GM12878 (cell line): ENCODE measurements at regions not wholly inside any gene's neighbourhood (a gene's known extent, or its start where the extent isn't known, plus 50 kb on each side); places are given as distances from the start of the nearest gene placed in this dataset.

Experiments used
- ATAC-seq: fragments of 200-7000 bp; cut with Tn5 transposase; 3 replicates; pipeline ENCODE4 v1.9.1; 2020; ENCODE audit warnings: mild to moderate bottlenecking, moderate library complexity
- BruUV-seq: library from RNA; stranded (reverse); fragments of 400-500 nt; replicated peaks from 2 replicates; lab custom pipeline; 2021; lab: Mats Ljungman, UMichigan
- CTCF ChIA-PET: fragments of 300-600 bp; sonication (Branson Sonifier 250); formaldehyde crosslinking; extraction: SDS; loops from one replicate; lab custom pipeline; 2021; ENCODE audit warnings: inconsistent platforms; lab: Yijun Ruan, JAX
- POLR2A ChIA-PET: fragments of 350-600 bp; formaldehyde crosslinking; extraction: SDS; loops from one replicate; lab custom pipeline; 2021; ENCODE audit warnings: inconsistent platforms; lab: Charles Lee
- RAD21 ChIA-PET: fragments of 300-600 bp; sonication (Branson Sonifier 250); formaldehyde crosslinking; loops from one replicate; lab custom pipeline; 2023; ENCODE audit warnings: antibody characterized with exemption; ENCODE audit not compliant: unreplicated experiment; lab: Charles Lee
- SMC1A ChIA-PET: fragments of 300-600 bp; sonication (Branson Sonifier 250); formaldehyde crosslinking; loops from one replicate; lab custom pipeline; 2023; ENCODE audit not compliant: unreplicated experiment, uncharacterized antibody; lab: Charles Lee
- DNase-seq: peaks from one replicate; pipeline ENCODE4 v3.0.0-alpha.2; 2011; ENCODE audit warnings: low read depth, low spot score
- FAIRE-seq: peaks from 3 replicates; lab custom pipeline; 2011; peaks lifted over from hg19 to GRCh38; lab: Jason Lieb, UNC
- H2AFZ ChIP-seq: 2 replicates; pipeline ENCODE4 v1.6.0; 2011; ENCODE audit warnings: low read depth, low read length, control low read depth; ENCODE audit not compliant: control insufficient read depth
- H3K27ac ChIP-seq: 2 replicates; pipeline ENCODE4 v1.5.1; 2011; ENCODE audit warnings: control low read depth; ENCODE audit not compliant: control insufficient read depth, insufficient read depth
- H3K27me3 ChIP-seq, 2 experiments: replicated peaks in 1 of 2; 2 replicates each; pipeline versions ENCODE4 v1.6.0 to v1.6.1; 2011; ENCODE audit warnings: low read length in 1 of 2; ENCODE audit not compliant: control insufficient read depth in 2 of 2, insufficient read depth in 2 of 2
- H3K36me3 ChIP-seq, 2 experiments: 2 replicates each; pipeline ENCODE4 v1.5.1; 2011; ENCODE audit warnings: low read length in 1 of 2; ENCODE audit not compliant: control insufficient read depth in 2 of 2, insufficient read depth in 2 of 2
- H3K4me1 ChIP-seq: 2 replicates; pipeline ENCODE4 v1.6.1; 2011; ENCODE audit warnings: mild to moderate bottlenecking, low read length, moderate library complexity, mixed read lengths; ENCODE audit not compliant: control insufficient read depth, insufficient read depth
- H3K4me2 ChIP-seq: 2 replicates; pipeline ENCODE4 v1.6.0; 2011; ENCODE audit warnings: control low read depth; ENCODE audit not compliant: control insufficient read depth, insufficient read depth
- H3K4me3 ChIP-seq: fragments of 200-600 bp; sonication (generic); 2 replicates; pipeline ENCODE4 v1.5.1; 2016
- H3K79me2 ChIP-seq: 2 replicates; pipeline ENCODE4 v1.6.0; 2011; ENCODE audit warnings: low read length; ENCODE audit not compliant: control insufficient read depth, insufficient read depth
- H3K9ac ChIP-seq: 2 replicates; pipeline ENCODE4 v1.8.0; 2011; ENCODE audit warnings: low read length, control low read depth, mixed read lengths; ENCODE audit not compliant: control insufficient read depth, insufficient read depth
- H3K9me3 ChIP-seq: replicated peaks from 3 replicates; pipeline ENCODE4 v1.5.1; 2011; ENCODE audit warnings: mild to moderate bottlenecking, low read length; ENCODE audit not compliant: control insufficient read depth, insufficient read depth
- H4K20me1 ChIP-seq: 2 replicates; pipeline ENCODE4 v1.6.0; 2011; ENCODE audit not compliant: control insufficient read depth, insufficient read depth
- FOS ChIP-seq: IDR thresholded peaks from 3 replicates; pipeline ENCODE4 v1.6.1; 2011; ENCODE audit warnings: borderline replicate concordance; ENCODE audit not compliant: insufficient read length; ENCODE audit errors: extremely low read depth
- GABPA ChIP-seq: IDR thresholded peaks from 2 replicates; pipeline ENCODE4 v1.6.1; 2014; ENCODE audit warnings: antibody characterized with exemption, low read depth, mild to moderate bottlenecking, inconsistent platforms
- GATAD2B ChIP-seq: fragments of 450-650 bp; conservative IDR thresholded peaks from 2 replicates; pipeline ENCODE4 v1.6.1; 2017; ENCODE audit warnings: low read depth, mild to moderate bottlenecking, moderate library complexity
- IKZF1 ChIP-seq: fragments of 450-650 bp; conservative IDR thresholded peaks from 2 replicates; pipeline ENCODE4 v1.6.1; 2017; ENCODE audit warnings: antibody characterized with exemption, mild to moderate bottlenecking
- JUND ChIP-seq: IDR thresholded peaks from 2 replicates; pipeline ENCODE4 v1.6.1; 2012; ENCODE audit warnings: low read depth, mild to moderate bottlenecking, low read length, improper control_type of control experiment, moderate library complexity
- SIX5 ChIP-seq: IDR thresholded peaks from 2 replicates; pipeline ENCODE4 v1.6.1; 2011; ENCODE audit warnings: mild to moderate bottlenecking, low read depth, low read length, moderate library complexity; ENCODE audit not compliant: severe bottlenecking
- ZNF274 ChIP-seq: IDR thresholded peaks from one replicate; pipeline ENCODE4 v1.8.0; 2011; ENCODE audit not compliant: insufficient read length, insufficient read depth
- WGBS: methylation state at CpG from one replicate; pipeline ENCODE4 v1.1.6; 2016; ENCODE audit warnings: low lambda C conversion rate; ENCODE audit not compliant: insufficient replicate concordance, insufficient coverage; ENCODE audit errors: missing lambda C conversion rate; 5-methylcytosine and 5-hydroxymethylcytosine counted together
- in situ Hi-C: fragments of 300-500 bp; cut with MboI; formaldehyde crosslinking; loops from 9 replicates; pipeline ENCODE4 v1.14.3; 2018; ENCODE audit warnings: mixed read lengths
- intact Hi-C: fragments of 100-400 bp; cut with micrococcal nuclease; formaldehyde crosslinking; loops from one replicate; pipeline ENCODE4 v1.14.2; 2022; ENCODE audit not compliant: unreplicated experiment
- TF ChIP-seq, protein P1 (sequence below): IDR thresholded peaks from 2 replicates; pipeline ENCODE4 v1.6.1; 2011; ENCODE audit warnings: mild to moderate bottlenecking, low read depth, low read length, moderate library complexity; ENCODE audit not compliant: insufficient replicate concordance
- TF ChIP-seq, protein P2 (sequence below): fragments of 450-650 bp; formaldehyde crosslinking; IDR thresholded peaks from 2 replicates; pipeline ENCODE4 v1.5.0; 2022; ENCODE audit warnings: mild to moderate bottlenecking, missing genetic modification characterization
- TF ChIP-seq, protein P3 (sequence below): fragments of 450-650 bp; IDR thresholded peaks from 2 replicates; pipeline ENCODE4 v1.6.1; 2017; ENCODE audit warnings: low read depth, mild to moderate bottlenecking, moderate library complexity

DNA sequence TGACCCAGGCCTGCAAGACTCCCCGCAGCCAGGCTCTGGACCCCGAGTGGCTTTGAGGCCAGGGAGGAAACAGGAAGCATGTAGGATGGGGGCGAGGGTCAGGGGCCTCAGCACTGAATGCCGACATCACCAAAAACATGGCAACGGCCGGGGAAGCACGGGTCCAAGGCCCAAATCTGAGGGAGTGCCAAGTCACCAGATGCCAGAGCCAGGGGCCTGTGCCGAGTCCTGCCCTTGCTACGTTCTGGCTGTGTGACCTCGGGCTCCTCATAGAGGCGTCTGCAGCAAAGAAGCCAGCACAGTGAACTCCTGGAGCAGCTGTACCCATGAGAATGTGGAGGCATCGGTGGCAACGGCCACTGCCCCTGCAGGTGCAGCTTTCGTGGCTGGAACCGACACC lies 420.7 kb downstream of the CTTN start:
- no TSS peak for BruUV-seq
- POLR2A ChIA-PET: no interaction called here
- intact Hi-C loops: no loop called here
- Histone ChIP-seq H3K79me2 (no peaks in the 10 kb centered on the region), H2AFZ (no peak overlapping the region), H3K9ac (no peak overlapping the region), H3K27ac (no peak overlapping the region), H3K36me3 (no peaks in the 10 kb centered on the region), H3K4me2 (no peak overlapping the region), H3K4me3 (no peak overlapping the region), H3K27me3 (no peaks in the 10 kb centered on the region), H4K20me1 (no peaks in the 10 kb centered on the region)
- CTCF ChIA-PET: no interaction called here
- FAIRE-seq (no peak), DNase-seq (no peak)
- SMC1A ChIA-PET: no interaction called here
- in situ Hi-C loops: no loop called here
- WGBS: 19% methylated on average over 15 of the region's 15 CpGs
- RAD21 ChIA-PET: no interaction called here
- TF ChIP-seq, protein P1, sequence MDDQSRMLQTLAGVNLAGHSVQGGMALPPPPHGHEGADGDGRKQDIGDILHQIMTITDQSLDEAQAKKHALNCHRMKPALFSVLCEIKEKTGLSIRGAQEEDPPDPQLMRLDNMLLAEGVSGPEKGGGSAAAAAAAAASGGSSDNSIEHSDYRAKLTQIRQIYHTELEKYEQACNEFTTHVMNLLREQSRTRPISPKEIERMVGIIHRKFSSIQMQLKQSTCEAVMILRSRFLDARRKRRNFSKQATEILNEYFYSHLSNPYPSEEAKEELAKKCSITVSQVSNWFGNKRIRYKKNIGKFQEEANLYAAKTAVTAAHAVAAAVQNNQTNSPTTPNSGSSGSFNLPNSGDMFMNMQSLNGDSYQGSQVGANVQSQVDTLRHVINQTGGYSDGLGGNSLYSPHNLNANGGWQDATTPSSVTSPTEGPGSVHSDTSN: no peak
- TF ChIP-seq, all 136 proteins: peak for 0
- H3K4me1 ChIP-seq: no peaks in the 10 kb centered on the region
- ATAC-seq: no peak
- no peaks in the 10 kb centered on the region for H3K9me3 ChIP-seq

DNA sequence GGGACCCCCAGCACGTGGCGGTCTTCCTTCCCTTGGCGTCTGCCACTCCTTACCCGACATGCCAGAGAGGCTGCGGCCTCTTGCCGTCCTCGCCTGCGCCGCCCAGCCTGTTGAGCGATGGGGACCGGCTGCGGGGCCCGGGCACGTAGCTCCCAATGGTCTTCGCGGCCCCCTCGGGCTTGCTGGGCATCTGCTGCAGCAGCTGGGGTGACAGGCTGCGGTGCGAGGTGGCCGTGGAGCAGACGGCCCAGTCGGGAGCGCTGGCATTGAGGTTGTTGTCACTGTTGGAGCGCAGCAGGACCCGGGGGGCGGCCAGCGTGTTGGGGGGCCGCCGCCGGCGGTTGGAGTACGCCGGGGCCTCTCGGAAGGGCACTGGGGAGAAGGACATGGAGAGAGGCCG lies 422.0 kb downstream of the CTTN start:
- H3K4me1 ChIP-seq: no peaks in the 10 kb centered on the region
- no peak overlapping the region for H3K4me3 ChIP-seq
- FAIRE-seq: no peak
- no peaks in the 10 kb centered on the region for H3K27me3 ChIP-seq
- no peaks in the 10 kb centered on the region for H4K20me1 ChIP-seq
- H3K36me3 ChIP-seq: no peaks in the 10 kb centered on the region
- intact Hi-C loops: no loop called here
- H3K4me2 ChIP-seq: no peak overlapping the region
- no peaks in the 10 kb centered on the region for H3K79me2 ChIP-seq
- BruUV-seq: no TSS peak
- SMC1A ChIA-PET: interaction anchor here (0.6 kb wide), 1 partner anchor 668 kb away, joined by 3 read pairs; no protein-coding TSS in a partner anchor
- in situ Hi-C loops: no loop called here
- CTCF ChIA-PET: no interaction called here
- no peak overlapping the region for H2AFZ ChIP-seq
- H3K9ac ChIP-seq: no peak overlapping the region
- POLR2A ChIA-PET: no interaction called here
- no peak for DNase-seq
- no peak for ATAC-seq
- no peak overlapping the region for H3K27ac ChIP-seq
- no peaks in the 10 kb centered on the region for H3K9me3 ChIP-seq
- 52% methylated on average over 35 of the region's 35 CpGs for WGBS
- RAD21 ChIA-PET: no interaction called here
- TF ChIP-seq GATAD2B: no peak
- no peak for TF ChIP-seq JUND
- no peak for TF ChIP-seq GABPA
- no peak for TF ChIP-seq IKZF1
- TF ChIP-seq SIX5: no peak
- TF ChIP-seq, protein P2, sequence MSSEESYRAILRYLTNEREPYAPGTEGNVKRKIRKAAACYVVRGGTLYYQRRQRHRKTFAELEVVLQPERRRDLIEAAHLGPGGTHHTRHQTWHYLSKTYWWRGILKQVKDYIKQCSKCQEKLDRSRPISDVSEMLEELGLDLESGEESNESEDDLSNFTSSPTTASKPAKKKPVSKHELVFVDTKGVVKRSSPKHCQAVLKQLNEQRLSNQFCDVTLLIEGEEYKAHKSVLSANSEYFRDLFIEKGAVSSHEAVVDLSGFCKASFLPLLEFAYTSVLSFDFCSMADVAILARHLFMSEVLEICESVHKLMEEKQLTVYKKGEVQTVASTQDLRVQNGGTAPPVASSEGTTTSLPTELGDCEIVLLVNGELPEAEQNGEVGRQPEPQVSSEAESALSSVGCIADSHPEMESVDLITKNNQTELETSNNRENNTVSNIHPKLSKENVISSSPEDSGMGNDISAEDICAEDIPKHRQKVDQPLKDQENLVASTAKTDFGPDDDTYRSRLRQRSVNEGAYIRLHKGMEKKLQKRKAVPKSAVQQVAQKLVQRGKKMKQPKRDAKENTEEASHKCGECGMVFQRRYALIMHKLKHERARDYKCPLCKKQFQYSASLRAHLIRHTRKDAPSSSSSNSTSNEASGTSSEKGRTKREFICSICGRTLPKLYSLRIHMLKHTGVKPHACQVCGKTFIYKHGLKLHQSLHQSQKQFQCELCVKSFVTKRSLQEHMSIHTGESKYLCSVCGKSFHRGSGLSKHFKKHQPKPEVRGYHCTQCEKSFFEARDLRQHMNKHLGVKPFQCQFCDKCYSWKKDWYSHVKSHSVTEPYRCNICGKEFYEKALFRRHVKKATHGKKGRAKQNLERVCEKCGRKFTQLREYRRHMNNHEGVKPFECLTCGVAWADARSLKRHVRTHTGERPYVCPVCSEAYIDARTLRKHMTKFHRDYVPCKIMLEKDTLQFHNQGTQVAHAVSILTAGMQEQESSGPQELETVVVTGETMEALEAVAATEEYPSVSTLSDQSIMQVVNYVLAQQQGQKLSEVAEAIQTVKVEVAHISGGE (CRISPR knock-in tag): no peak
- no peak for TF ChIP-seq ZNF274
- TF ChIP-seq FOS: no peak
- TF ChIP-seq, protein P3, sequence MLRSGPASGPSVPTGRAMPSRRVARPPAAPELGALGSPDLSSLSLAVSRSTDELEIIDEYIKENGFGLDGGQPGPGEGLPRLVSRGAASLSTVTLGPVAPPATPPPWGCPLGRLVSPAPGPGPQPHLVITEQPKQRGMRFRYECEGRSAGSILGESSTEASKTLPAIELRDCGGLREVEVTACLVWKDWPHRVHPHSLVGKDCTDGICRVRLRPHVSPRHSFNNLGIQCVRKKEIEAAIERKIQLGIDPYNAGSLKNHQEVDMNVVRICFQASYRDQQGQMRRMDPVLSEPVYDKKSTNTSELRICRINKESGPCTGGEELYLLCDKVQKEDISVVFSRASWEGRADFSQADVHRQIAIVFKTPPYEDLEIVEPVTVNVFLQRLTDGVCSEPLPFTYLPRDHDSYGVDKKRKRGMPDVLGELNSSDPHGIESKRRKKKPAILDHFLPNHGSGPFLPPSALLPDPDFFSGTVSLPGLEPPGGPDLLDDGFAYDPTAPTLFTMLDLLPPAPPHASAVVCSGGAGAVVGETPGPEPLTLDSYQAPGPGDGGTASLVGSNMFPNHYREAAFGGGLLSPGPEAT: no peak
